GM18511 (cell line): ENCODE measurements at regions not wholly inside any gene's neighbourhood (a gene's known extent, or its start where the extent isn't known, plus 50 kb on each side); places are given as distances from the start of the nearest gene placed in this dataset.
A peak's percentile ranks its signal among the peaks of the same experiment; 100 is the strongest.

Source experiments
- ATAC-seq: cut with Tn5 transposase; IDR thresholded peaks from one replicate; pipeline ENCODE4 v1.9.1; 2021; ENCODE audit warnings: mild to moderate bottlenecking, moderate library complexity; ENCODE audit not compliant: unreplicated experiment

DNA sequence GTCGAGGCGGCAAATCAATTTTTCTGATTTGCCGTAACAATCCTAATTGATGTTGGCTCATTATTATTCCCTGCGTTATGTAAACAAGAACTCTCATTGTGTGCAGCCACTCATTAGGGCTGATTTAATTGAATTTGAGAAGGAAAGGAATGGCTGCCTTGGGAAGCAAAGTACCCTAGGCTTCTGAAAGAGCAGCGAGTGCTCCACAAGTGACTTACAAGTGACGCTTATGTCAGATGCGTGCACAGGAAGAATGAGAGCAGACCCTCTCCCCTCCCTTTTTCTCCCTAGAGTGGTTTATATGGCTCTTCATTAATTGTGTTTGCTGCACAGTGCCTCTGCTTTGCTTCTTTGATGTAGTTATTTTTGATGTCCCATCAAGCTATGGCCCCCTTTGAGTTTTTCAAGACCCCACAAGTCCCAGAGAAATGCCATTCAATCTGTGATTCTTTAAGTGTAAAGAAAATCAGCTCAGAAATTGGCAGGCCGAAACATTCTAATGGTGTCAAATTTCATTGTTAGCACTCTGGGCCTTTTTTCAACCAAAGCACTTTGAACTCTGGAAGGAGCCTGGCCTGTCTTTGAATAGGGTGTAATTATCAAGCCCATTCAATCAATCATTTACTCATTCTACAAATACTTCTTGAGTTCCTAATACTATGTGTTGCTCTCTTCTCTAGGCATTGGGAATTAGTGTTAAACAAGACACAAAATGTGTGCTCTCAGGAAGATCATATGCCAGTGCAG lies 86.8 kb upstream of the VAV3 start:
- no peak for ATAC-seq

DNA sequence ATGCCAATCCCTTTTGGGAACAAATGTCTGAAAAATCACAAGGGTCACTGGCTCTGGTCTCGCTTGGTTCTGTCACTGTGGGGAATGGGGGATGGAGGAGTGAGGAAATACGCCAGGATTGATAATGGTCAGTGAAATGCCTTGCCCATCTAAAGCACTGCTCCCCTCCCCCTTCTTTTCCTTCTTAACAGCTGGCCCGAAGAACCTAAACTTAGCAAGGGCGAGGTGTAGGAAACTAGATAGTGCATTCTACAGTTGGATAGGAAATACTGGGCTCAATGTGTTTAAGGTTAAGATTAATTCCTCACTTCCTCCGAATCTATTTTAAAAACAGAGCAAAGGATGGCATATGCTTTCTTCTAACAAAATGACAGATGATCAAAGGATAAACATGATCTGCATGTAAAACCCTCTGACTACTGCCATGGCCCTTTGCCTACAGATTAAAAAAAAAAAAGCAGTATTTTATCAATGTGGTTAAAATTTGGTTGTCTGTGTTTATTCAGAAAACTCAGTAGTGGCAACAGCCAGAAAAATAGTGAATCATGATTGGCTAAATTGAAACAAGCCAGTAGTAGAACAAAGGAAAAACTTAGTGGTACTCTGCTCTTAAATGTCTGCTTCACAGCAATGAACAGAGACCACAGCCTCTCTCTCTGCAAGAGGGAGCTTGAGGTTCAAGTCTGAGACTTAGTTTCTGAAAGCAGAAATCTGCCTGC lies 86.1 kb upstream of the VAV3 start:
- no peak for ATAC-seq

DNA sequence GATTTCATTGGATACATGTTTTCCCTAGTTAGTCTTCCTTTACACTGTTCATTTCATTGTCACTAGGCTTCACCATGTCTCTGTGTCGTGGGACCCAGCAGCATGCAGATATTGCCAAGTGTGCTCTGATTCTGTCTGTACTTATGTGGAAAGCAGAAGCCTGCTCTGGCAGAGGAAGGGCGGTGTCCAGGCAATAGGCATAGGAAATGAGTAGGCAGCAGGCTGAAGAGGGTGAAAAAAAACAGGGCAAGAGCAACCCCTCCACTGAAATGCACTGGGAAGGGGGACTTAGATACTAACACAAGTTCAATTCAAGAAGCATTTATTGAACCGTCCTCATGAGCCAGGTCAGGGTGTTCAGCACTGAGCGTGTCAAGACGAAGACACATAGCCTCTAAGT lies 85.2 kb upstream of the VAV3 start:
- no peak for ATAC-seq

DNA sequence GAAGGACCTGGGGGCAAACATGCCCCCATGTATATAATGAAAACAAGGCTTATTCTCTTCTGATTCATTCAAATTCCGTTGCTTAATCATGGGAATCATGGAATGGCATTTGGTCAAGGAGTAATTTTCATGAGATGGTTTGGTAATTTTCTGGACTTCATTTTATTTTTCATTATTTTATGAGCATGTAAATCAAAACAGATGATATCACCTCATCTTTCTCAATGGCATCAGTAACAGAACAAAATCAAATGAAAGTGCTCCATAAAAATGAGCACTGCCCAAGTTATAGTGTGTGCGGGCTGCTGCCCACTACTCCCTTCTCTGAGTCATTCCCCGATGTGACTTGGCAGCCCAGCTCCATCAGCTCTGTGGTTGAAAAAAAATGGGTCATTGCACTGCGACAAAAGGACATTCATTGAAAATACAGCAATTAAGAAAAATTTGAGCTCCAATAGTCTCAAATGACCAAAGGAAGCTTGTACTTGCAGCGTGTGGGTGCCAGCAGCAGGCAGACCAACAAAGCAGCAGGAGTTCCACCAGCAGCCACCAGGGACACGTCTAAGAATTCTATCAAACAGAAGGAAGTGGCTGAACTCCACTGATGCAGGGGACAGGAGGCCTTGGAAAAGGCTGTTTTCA lies 84.3 kb upstream of the VAV3 start:
- no peak for ATAC-seq

DNA sequence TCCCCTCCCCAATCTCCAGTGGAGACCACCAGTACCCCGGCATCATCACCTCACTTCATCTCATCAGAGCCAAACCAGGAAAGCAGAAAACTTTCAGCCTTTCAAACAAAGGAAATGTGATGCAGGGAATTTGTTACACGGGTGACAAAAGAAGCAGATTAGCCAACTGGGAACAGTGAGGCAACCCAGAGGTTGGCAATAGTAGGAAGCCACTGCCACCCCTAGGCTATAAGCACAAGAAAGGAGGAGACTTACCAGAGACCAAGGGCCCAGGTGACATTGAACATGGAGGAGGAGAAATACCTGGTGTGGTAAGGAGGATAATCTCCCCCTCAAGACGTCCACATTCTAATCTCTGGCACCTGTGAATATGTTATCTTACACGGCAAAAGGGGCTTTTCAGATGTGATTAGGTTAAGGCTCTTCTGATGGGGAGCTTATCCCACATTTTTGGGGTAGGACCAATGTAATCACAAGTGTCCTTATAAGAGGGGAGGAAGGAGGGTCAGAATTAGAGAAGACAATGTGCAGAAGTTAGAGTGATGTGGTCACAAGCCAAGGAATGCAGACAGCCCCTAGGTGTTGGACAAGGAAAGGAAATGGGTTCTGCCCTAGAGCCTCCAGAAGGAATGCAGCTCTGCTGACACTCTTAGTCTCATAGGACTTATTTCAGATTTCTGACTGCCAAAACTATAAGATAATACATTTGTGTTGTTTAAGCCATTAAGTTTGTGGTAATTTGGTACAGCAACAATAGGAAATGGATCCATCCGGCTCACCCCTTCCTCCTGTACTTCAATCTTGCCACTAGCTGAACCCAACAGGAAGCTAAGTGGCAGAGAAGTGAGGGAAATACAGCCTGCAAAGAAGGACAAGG lies 83.6 kb upstream of the VAV3 start:
- no peak for ATAC-seq

DNA sequence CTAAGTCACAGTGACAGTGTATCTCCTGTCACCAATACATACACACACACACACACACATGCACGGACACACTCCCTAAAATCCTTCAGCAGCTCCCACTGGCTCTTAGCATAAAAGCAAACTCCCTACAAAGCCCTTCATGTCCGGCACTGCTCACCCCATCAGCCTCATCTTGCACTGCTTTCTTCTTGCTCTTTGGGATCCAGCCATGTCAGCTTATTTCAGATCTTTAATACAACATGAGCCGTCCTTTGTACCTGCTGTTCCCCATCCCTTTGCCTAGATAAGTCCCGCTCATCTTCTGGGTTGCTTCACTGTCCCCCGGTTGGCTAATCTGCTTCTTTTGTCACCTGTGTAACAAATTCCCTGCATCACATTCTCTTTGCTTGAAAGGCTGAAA lies 82.1 kb upstream of the VAV3 start:
- ATAC-seq: no peak

DNA sequence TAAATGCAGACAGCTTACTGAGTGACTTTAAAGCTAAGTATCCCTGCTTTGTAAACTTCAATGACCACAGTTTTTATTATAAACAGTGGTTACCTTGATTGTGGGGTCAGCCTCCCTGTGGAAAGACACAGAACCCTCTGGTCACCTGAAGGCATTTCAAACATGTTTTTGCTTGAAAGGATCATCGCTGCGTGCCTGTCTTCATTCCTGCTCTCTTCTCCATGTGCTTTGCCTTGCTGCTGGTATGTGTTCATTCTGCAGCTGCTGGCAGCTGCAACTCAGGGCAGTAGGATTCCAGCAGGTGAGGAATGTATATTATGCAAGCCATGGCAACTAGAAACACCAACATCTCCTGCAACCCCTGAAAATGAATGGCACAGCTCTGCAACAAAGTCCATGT lies 81.0 kb upstream of the VAV3 start:
- ATAC-seq: no peak

DNA sequence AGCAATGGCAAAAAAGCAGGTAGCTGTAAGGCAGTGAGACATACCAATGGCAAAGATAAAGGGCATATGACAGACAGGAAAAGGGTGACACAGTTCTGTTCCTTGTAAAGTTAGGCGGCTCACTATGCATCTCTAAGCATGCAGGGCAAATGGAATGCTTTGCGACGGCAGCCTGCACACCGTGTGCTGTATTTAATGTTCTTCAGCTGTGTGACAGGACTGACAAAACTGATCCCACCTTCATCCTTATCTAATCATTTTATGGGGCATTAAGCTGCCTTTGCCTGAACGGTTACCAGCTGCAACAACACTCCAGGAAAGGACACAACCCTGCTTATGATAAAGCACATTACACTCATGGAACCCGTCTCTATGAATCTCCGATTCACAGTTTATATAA lies 80.5 kb upstream of the VAV3 start:
- ATAC-seq: no peak

DNA sequence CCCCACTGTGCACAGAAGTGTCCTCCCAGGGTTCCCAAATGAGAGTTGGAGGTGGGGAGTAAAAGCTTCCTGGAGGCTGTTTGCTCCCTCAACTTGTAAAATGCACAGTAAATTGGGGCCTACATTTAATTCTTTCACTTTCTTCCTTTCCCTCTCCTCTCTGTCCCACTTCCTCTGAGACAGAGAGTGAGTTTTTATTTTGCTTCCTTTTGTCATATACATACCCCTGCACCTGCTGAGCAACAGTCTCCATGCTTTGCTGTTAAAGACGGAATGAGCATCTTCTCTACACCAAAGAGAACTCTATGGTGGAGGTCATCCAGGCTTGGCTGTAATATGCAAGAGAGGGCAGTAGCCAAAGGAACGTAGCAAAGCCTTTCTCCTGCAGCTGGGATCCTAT lies 79.3 kb upstream of the VAV3 start:
- ATAC-seq: no peak

DNA sequence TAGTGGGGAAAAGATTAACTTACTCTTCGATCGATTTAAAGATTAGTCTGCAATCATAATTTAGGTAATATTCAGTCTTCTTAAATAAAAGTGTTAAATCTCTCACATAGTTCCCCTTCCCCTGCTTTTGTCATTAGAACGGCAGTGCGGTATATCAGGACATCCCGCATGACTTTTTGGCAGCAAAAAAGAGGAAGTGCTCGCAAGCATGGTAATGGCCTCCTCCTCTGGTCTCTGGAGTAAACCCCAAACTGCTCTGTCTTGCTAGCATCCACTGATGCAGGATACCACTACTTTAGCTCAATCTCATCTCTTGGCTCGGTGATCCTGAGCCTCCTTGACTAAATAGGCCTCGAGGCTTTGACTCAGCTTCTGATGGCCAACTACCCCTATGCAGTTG lies 78.7 kb upstream of the VAV3 start:
- peak; percentile 50 for ATAC-seq

DNA sequence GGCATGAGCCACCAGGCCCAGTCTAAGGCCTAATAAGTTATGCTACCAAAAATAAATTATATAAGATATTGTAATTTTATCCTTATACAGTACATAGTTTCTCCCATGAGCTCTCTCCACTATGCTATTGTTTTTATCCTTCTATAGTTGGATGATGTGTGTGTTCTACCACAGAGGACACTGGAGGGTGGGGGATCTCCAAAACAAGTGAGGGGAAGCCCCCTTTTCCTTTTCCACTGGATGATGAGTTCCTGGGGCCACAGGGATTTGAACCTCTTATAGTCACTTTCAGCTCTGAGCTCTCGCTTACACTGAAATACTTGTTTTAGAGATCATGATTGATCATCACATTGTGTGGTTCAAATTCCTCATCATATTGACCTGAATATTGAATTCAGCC lies 77.6 kb upstream of the VAV3 start:
- no peak for ATAC-seq

DNA sequence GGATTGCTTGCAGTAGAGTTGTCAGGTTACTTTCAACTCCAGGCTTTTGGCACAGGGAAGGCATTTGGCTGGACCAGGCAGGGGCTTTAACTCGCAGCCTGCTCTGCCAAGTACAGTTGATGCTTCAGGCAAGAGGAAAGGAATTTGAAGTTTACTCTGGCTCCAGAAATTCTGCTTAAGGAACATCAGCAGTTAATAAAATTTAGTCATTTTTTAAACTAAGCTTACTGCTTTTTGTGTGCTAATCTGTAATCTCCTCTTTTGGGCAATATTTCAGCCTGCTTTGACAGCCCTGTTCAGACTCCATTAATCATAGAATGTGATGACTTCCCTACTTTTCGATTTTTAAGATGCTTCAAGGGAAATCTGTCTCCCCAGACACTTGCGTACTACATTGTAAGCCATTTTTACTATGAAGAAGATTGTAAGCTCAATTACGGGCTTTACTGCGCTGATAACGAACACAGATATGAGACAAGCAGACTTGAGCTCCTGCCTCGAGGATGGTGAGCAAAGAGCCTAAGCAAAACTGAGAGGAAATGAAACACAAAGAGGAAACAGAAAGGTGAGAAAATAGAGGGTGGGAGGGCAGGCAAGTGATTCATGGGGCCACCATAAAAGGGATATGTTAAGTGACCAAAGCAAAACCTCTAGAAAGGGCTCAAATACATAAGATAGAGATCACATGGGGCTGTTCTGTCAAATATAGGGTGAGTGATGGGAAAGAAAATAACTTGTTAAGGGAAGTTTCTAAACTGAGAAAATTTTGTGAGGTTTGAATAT lies 76.6 kb upstream of the VAV3 start:
- ATAC-seq: no peak

DNA sequence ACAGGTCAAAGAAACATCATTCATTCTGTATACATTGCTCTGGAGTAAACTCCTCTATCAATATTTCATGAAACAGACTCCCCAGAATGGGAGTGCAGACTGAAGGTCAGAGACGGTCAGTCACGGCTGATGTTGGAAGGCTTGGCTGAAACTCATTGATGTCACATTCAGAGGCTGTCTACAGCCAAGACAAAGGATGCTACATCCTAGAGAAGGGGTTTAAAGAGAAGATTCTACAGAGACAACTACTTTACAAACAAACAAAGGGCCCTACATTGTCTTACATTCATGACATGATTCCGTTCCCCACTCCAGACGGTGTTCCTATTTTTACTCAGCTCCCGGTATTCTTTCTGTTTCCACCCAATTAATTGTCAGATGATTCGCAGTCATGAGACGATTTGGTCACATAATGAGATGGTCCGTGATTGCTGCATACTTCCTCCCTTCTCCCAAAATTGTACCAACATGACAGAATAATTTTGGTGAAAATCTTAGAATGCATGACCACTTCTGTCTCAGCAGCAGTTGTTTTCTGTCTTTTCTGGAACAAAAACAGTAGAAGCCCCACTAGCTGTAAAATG lies 73.8 kb upstream of the VAV3 start:
- ATAC-seq: no peak

DNA sequence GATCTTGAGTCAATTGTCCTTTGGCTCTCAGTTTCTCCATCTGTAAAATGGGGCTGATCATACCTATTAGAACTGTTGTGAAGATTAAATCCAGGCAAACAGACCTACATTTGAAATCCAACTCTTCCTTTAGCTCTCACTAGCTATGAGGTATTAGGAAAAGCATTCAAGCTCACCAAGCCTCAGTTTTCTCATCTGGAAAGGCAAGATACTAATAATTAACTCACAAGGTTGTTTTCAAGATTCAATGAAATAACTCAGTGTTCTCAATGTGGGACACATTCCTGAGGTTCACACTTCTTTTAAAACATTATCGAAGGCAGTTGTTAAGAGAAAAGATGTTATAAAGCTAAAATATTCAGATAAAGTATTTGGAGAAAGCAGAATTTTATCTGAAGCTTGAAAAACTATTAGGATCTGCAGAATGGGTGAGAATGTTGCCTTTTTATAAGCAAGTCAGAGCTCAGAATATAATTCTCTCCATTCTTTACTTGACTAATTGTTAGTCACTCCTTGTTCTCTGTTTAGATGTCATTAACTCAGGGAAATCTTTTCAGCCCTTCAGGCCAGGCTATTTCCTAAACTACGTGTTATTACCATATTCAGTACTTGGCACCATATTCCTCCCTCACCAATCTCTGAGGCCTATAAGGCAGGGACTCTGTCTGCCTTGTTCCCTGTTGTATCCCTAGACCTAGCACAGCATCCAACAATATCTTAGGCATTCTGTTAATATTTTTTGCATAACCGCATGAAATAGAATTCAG lies 72.0 kb upstream of the VAV3 start:
- no peak for ATAC-seq

DNA sequence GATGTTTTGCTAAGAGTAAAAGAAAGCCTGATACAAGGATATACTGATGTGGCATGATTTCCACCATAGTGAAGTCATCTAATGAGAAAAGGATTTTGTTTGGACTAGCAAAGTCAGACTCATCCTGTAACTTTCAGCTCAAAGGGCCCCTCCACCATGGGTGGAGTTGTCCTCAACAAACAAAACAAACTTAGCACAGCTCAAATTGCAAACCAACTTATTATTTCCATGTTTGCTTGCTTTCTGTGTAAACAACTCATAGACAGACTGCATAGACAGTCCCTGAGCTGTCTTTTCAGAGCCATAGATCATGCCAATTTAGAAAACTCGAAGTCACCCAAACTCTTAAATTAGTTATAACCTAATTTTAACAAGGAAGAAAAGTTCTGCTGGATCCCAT lies 69.4 kb upstream of the VAV3 start:
- ATAC-seq: no peak

DNA sequence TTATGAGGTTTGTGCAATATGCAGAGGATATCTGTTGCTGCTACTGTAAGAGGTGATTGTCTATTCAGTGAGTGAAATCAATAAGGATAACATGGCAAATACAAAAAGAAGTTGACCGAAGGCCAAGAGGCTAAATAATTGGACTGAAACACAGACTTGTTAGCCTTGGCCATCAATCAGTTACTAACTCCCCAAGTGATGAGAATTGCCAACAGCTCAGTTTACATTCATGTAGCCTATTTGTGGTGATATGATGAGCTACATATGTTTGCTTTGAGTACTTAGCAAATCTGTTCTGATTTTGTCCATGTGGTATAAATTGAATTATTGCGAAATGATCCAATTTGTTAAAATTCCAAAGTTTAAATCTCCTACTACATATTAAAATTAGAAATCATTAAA lies 68.6 kb upstream of the VAV3 start:
- no peak for ATAC-seq

DNA sequence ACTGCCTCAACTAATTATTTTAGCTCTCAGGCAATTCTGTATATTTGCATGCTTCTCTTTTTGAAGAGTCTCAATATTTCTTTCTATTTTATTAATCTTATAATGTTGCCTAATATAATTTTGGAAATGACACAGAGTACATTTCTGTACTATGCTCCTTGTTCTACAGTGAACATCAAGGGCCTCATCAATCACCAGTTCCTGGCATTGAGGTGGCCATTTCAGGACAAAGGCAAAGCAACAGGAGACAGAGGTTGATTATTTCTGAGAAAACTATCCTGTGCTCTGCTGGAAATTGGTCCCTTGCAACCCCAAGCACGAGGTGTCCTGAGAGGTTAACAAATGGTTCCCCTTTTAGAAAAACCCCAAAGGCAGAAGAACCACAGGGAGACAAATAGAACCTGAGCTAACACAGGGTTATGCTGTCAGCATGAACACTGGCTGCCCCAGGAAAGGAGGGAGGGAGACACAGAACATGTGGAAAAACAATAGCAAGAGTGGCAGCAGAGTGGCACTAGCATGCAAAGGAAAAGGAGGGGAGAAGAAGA lies 63.9 kb upstream of the VAV3 start:
- ATAC-seq: no peak

DNA sequence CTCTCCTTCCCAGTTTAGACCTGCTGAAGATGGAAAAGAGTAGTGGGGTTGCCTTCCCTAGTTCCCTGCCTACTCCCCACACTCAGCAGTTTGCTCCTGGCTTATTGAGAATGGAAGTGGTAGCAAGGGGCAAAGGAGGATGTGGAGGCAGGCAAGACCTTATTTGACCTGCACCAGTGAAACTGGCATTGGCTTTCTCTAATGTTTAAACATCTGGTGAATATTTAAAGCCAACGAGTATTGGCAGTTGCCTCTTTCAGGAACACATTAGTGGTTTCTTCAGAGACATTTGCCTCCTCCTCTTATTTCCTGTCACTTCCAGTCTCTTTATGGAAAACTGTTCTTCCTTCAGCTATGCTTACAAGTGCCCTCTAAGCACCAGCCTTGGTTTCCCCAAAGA lies 62.4 kb upstream of the VAV3 start:
- no peak for ATAC-seq

DNA sequence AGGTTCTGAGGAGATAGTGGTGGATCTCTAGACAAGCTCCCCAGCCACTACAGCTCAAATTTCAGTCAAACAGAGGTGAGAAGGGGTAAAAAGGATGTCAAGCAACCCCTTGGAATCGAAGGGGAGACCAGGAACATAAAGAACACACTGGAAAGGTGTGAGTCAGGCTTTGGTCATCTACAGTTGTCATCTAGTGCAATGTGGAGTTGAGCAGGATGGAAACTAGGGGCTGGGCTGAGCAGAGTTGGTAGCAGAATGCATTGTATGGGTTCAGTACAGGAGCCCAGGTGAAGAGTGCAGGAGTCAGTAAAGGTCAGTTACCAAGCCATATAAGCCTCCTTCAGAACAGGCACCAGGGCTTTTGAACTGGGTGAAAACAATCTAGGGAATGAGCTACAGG lies 52.7 kb upstream of the VAV3 start:
- no peak for ATAC-seq
